OCI-LY7 (cell line): ENCODE measurements at regions not wholly inside any gene's neighbourhood (a gene's known extent, or its start where the extent isn't known, plus 50 kb on each side); places are given as distances from the start of the nearest gene placed in this dataset.

Source experiments
- BruUV-seq: library from RNA; stranded (reverse); fragments of 400-500 nt; replicated peaks from 2 replicates; lab custom pipeline; 2021; lab: Mats Ljungman, UMichigan
- CTCF ChIA-PET: fragments of 300-600 bp; sonication (Branson Sonifier 250); formaldehyde crosslinking; loops from one replicate; lab custom pipeline; 2022; ENCODE audit warnings: antibody characterized with exemption; ENCODE audit not compliant: unreplicated experiment; lab: Charles Lee
- POLR2A ChIA-PET: fragments of 300-600 bp; sonication (Branson Sonifier 250); formaldehyde crosslinking; loops from one replicate; lab custom pipeline; 2022; ENCODE audit warnings: antibody characterized with exemption; lab: Charles Lee
- DNase-seq: peaks from one replicate; pipeline ENCODE4 v3.0.0-alpha.2; 2015; ENCODE audit warnings: low spot score
- H2AFZ ChIP-seq: fragments of 200-600 bp; sonication (generic), shearing (Covaris generic); 2 replicates; pipeline ENCODE4 v1.6.1; 2014; ENCODE audit warnings: mild to moderate bottlenecking, antibody characterized with exemption, low read length, moderate library complexity
- H3K27ac ChIP-seq: fragments of 200-600 bp; sonication (generic); 2 replicates; pipeline ENCODE4 v1.5.1; 2014; ENCODE audit warnings: mixed run types, low read depth, mild to moderate bottlenecking, moderate library complexity, low read length, inconsistent platforms; ENCODE audit not compliant: poor library complexity, severe bottlenecking
- H3K36me3 ChIP-seq: fragments of 200-600 bp; sonication (generic); 2 replicates; pipeline ENCODE4 v1.6.1; 2014; ENCODE audit warnings: mild to moderate bottlenecking, antibody characterized with exemption, low read length, moderate library complexity, mixed read lengths; ENCODE audit not compliant: insufficient read depth
- H3K4me1 ChIP-seq: fragments of 200-600 bp; sonication (generic); 2 replicates; pipeline ENCODE4 v1.5.1; 2014; ENCODE audit warnings: mild to moderate bottlenecking, low read length; ENCODE audit not compliant: insufficient read depth, poor library complexity, severe bottlenecking
- H3K4me2 ChIP-seq: fragments of 200-600 bp; sonication (generic); 2 replicates; pipeline ENCODE4 v1.6.1; 2014; ENCODE audit warnings: mild to moderate bottlenecking, low read length
- H3K4me3 ChIP-seq: fragments of 200-600 bp; sonication (generic); 2 replicates; pipeline ENCODE4 v1.5.1; 2014; ENCODE audit warnings: mild to moderate bottlenecking, low read depth, low read length; ENCODE audit not compliant: poor library complexity, severe bottlenecking
- H3K79me2 ChIP-seq: fragments of 200-600 bp; sonication (generic); 2 replicates; pipeline ENCODE4 v1.6.1; 2016; ENCODE audit warnings: low read depth, mild to moderate bottlenecking, low read length, moderate library complexity, mixed read lengths; ENCODE audit not compliant: insufficient read depth
- H3K9me2 ChIP-seq: fragments of 200-600 bp; sonication (generic); 2 replicates; pipeline ENCODE4 v1.6.1; 2016; ENCODE audit warnings: mild to moderate bottlenecking, low read length, mixed read lengths; ENCODE audit not compliant: insufficient read depth
- H3K9me3 ChIP-seq: fragments of 200-600 bp; sonication (generic); 2 replicates; pipeline ENCODE4 v1.6.1; 2014; ENCODE audit warnings: mild to moderate bottlenecking, mixed run types, low read length, mixed read lengths
- H4K20me1 ChIP-seq: fragments of 200-600 bp; sonication (generic); 2 replicates; pipeline ENCODE4 v1.6.1; 2014; ENCODE audit warnings: mild to moderate bottlenecking, antibody characterized with exemption, low read length, moderate library complexity, mixed read lengths; ENCODE audit not compliant: insufficient read depth
- EZH2phosphoT487 ChIP-seq: fragments of 200-600 bp; sonication (generic); IDR thresholded peaks from 2 replicates; pipeline ENCODE4 v1.6.1; 2018; ENCODE audit warnings: low read depth, borderline replicate concordance, mild to moderate bottlenecking, mixed run types, antibody characterized with exemption, low read length, moderate library complexity, mixed read lengths
- intact Hi-C: fragments of 100-400 bp; cut with micrococcal nuclease; formaldehyde crosslinking; loops from one replicate; pipeline ENCODE4 v1.10.0; 2022; ENCODE audit not compliant: unreplicated experiment
- TF ChIP-seq, protein P1 (sequence below): fragments of 200-600 bp; sonication (generic); conservative IDR thresholded peaks from 2 replicates; pipeline ENCODE4 v1.5.1; 2014; ENCODE audit warnings: mild to moderate bottlenecking, antibody characterized with exemption, low read length, moderate library complexity, mixed read lengths

DNA sequence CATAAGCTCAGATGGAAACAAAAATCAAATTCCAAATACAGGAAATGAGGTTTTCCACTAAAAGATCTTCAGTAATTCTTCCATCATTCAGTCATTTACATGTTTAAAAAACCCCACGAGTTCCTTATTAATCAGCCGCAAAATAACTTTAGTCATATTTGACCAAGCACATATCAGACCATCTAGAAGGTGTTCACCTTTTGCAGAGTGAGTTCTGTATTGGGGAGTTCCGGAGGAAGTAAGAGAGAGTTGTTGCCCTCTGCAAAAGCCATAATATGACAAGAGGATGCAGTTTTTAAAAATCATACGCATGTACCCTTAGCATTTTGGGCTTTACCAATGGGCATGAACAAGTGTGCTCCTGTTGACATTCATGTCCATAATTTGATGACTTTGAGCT is 61.6 kb downstream of the CCR1 start:
- no peak overlapping the region for H3K27ac ChIP-seq
- H3K4me1 ChIP-seq: no peaks in the 10 kb centered on the region
- DNase-seq: no peak
- TF ChIP-seq, protein P1, sequence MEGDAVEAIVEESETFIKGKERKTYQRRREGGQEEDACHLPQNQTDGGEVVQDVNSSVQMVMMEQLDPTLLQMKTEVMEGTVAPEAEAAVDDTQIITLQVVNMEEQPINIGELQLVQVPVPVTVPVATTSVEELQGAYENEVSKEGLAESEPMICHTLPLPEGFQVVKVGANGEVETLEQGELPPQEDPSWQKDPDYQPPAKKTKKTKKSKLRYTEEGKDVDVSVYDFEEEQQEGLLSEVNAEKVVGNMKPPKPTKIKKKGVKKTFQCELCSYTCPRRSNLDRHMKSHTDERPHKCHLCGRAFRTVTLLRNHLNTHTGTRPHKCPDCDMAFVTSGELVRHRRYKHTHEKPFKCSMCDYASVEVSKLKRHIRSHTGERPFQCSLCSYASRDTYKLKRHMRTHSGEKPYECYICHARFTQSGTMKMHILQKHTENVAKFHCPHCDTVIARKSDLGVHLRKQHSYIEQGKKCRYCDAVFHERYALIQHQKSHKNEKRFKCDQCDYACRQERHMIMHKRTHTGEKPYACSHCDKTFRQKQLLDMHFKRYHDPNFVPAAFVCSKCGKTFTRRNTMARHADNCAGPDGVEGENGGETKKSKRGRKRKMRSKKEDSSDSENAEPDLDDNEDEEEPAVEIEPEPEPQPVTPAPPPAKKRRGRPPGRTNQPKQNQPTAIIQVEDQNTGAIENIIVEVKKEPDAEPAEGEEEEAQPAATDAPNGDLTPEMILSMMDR: no peak
- TF ChIP-seq EZH2phosphoT487: no peak
- H3K79me2 ChIP-seq: no peaks in the 10 kb centered on the region
- ChIA-PET POLR2A (no interaction called here), CTCF (no interaction called here)
- no peak overlapping the region for H3K4me3 ChIP-seq
- intact Hi-C loops: no loop called here
- H3K4me2 ChIP-seq: no peak overlapping the region
- H3K9me2 ChIP-seq: no peaks in the 10 kb centered on the region
- no peaks in the 10 kb centered on the region for H3K9me3 ChIP-seq
- no peak overlapping the region for H2AFZ ChIP-seq
- no peaks in the 10 kb centered on the region for H3K36me3 ChIP-seq
- BruUV-seq: no TSS peak
- no peaks in the 10 kb centered on the region for H4K20me1 ChIP-seq

DNA sequence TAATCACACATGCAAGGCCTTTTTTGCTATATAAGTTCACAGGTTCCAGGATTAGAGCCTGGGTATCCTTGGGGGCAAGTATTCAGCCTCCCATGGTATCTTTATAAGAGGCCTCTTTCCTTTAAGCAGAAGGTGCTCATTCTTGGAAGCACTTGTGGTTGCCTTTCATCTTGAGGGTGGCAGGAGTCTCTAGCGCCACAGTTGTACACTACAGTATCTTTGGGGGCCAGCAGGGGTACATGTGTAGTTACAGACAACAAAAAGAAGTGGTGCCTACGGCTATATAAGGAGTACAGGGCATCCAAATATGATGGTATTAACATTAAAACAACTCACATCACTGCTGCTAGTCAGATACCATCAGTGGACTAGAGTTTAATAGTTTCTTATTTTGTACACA is 62.1 kb downstream of the CCR1 start:
- Histone ChIP-seq H3K4me1 (no peaks in the 10 kb centered on the region), H3K4me2 (no peak overlapping the region), H2AFZ (no peak overlapping the region), H3K79me2 (no peaks in the 10 kb centered on the region), H3K9me3 (no peaks in the 10 kb centered on the region), H3K36me3 (no peaks in the 10 kb centered on the region), H3K27ac (no peak overlapping the region), H3K9me2 (no peaks in the 10 kb centered on the region), H3K4me3 (no peak overlapping the region), H4K20me1 (no peaks in the 10 kb centered on the region)
- ChIA-PET POLR2A (no interaction called here), CTCF (no interaction called here)
- BruUV-seq: no TSS peak
- intact Hi-C loops: no loop called here
- DNase-seq: no peak
- TF ChIP-seq, protein P1: no peak
- no peak for TF ChIP-seq EZH2phosphoT487

DNA sequence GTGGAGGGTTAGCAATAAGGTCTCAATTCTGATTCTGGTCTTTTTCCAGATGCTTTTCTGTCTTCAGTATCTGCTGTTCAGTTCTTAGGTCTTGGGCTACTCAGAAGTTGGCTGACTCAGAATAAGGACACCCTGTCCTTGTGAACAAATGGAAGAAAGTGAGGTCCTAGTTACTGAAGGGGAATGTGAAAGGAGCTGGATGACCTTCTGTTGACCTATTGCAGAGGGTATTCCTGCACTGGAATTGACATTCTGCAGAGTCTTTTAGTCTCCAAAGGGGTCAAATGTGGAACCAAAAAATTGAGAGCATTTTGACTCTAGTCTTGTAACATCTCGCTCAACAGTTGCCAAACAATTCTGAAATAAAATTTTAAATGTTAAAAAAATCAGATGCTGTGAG is 63.0 kb downstream of the CCR1 start:
- intact Hi-C loops: no loop called here
- no peak overlapping the region for H3K27ac ChIP-seq
- POLR2A ChIA-PET: interaction anchor here (0.6 kb wide), 1 partner anchor 58 kb away, joined by 3 read pairs; no protein-coding TSS in a partner anchor

More for the DNA sequence above, 63.0 kb downstream of the CCR1 start:
- Histone ChIP-seq H3K9me3 (no peaks in the 10 kb centered on the region), H4K20me1 (no peaks in the 10 kb centered on the region), H2AFZ (no peak overlapping the region), H3K79me2 (no peaks in the 10 kb centered on the region), H3K4me3 (no peak overlapping the region), H3K36me3 (no peaks in the 10 kb centered on the region), H3K9me2 (no peaks in the 10 kb centered on the region), H3K4me1 (no peaks in the 10 kb centered on the region), H3K4me2 (no peak overlapping the region)
- no peak for DNase-seq
- CTCF ChIA-PET: no interaction called here
- BruUV-seq: no TSS peak
- no peak for TF ChIP-seq EZH2phosphoT487
- TF ChIP-seq, protein P1: no peak
